ENCODE measurements at regions not wholly inside any gene's neighbourhood (a gene's known extent, or its start where the extent isn't known, plus 50 kb on each side); places are given as distances from the start of the nearest gene placed in this dataset.

DNA sequence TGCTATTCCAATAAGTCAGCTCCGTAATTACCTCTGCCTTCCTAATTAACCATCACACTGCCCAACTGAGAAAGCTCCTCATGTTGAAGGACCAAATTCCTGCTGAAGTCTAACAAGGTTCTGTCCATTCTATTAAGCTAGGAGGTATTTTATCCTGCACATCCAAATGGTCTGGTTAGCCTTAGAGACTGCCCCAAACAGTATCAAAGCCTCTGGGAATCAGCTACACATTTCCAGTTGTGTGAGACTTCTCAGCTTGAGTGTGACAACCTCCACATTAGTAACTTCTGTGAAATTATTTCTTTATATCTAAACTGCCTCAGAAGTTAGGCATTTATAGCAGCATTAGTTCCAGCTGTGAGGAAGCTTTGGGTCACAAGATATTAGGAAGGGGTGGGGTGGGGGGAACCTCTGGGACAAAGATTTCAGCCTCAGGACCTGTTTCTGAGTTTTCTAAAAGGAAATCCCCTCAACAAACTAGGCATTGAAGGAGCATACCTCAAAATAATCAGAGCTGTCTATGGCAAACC is 150.5 kb upstream of the DUSP10 start:
- DNase-seq (ENCODE audit: extremely low read depth in 1 of 11, low read depth in 9 of 11, low spot score in 4 of 11): no peak

DNA sequence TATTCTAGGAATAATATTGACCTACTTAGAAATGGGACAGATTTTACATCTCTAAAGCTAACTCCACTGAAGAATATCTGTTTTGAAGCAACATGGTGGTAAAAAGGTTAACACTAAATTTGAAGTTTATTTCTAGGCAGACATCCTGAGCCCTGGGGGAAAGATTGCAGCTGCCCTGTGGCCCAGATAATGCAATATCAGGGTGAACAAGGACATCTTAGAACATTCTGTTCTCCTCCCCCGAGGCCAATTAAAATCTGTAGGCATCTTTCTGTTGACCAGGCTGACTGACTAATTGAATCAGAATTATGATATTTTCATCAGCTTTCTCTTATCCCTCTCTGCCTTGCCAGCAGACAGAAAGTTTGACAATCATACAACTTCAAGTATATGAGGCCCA is 149.8 kb upstream of the DUSP10 start:
- DNase-seq (ENCODE audit: extremely low read depth in 1 of 11, low read depth in 9 of 11, low spot score in 4 of 11): no peak

DNA sequence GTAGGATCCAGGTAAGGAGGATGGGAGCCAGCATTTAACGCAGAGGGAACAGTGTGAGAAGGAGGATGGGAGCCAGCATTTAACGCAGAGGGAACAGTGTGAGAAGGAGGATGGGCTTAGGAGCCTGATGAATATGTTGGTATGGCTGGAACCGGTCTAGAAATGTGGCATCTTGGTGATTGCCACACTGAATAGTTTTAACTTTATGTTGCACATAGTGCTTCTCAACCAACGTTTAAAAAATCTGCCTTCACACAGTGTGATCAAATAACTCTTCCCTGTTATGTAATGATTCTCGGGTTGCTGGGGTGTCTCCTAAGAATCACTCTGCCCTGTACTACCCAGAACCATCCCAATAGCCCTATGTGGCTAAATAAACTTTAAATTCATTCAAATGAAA is 146.9 kb upstream of the DUSP10 start:
- DNase-seq (ENCODE audit: extremely low read depth in 1 of 11, low read depth in 9 of 11, low spot score in 4 of 11): no peak

DNA sequence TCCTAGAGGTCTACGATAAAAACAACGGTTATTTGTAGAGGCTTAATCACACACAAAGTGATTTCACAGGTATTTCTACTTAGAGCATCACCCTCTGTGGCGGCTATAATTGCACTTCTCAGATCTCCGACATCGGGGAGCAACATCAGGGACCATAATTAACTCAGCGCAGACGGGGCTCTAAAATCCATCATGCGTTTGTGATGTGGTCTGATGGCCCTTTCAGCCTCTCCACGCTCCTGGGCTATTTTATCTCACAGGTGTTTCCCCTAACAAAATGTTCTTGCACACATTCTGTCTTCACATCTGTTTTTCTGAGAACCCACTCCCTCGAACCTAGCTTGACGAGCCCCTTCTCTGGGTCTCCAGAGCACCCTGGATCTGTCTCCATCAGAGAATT is 146.3 kb upstream of the DUSP10 start:
- DNase-seq (ENCODE audit: extremely low read depth in 1 of 11, low read depth in 9 of 11, low spot score in 4 of 11): no peak

DNA sequence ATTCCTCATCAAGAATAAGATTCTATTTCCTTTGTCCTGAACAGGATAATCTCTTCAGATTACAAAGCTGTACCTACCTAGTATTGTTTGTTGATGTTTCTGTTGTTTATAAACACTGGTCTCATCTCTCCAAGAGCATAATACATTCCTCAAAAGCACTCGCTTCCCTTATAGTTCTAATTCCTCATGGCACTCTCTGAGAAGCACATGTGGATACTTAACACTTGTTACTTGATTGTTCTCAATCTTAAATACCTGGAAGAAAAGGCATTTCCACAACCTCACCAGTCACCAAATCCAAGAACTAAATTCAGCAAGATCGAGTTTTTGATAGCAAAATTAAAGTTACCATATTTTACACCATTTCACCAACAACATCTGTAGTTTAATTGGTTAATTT is 145.9 kb upstream of the DUSP10 start:
- no peak for DNase-seq (ENCODE audit: extremely low read depth in 1 of 11, low read depth in 9 of 11, low spot score in 4 of 11)

DNA sequence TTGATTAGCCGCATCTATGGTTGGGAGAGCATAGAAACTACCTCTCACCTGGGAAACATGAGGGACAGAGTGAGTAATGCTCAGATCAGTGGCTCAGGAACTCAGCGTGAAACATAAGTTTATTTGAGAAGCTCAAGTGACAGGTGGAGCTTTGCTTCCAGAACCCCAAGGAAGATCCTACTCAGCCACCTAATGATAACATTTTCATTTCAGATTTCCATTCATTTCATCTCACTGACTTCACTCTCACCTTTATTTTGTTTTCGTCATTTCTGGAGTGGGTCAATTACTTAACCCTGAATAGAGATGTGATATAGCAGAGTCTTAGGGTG is 145.5 kb upstream of the DUSP10 start:
- DNase-seq (ENCODE audit: extremely low read depth in 1 of 11, low read depth in 9 of 11, low spot score in 4 of 11): no peak

DNA sequence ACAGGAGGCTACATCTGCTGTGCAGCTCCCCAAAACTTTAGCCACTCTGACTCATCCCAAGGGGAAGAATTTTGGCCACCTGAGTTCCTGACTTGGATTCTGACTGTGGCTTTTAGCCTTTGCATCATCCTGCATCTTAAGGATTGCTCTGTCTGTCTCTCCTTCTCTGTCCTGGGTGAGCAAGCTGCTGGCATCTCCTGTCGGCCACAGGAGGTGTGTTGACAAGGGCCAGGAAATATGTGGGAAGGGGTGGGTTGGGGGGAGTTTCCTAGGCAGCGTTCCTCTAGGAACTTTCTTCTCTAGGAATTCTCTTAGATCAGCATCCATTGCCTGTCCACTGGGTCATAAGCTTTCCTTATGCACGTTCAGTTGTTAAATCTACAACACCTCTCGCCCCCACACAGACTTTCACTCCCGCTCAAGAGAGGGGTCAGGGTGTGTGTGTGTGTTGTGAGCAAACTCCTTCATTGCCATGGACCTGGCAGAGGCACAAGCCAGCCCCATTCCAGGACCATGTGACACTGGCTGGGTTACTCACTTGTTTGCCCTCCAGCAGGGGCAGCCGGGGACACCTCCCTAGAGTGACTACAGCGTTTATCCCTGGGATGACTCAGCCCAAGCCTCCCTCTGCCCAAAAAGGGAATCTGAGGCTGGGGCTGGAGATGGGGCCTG is 145.0 kb upstream of the DUSP10 start:
- DNase-seq (ENCODE audit: extremely low read depth in 1 of 11, low read depth in 9 of 11, low spot score in 4 of 11): no peak

DNA sequence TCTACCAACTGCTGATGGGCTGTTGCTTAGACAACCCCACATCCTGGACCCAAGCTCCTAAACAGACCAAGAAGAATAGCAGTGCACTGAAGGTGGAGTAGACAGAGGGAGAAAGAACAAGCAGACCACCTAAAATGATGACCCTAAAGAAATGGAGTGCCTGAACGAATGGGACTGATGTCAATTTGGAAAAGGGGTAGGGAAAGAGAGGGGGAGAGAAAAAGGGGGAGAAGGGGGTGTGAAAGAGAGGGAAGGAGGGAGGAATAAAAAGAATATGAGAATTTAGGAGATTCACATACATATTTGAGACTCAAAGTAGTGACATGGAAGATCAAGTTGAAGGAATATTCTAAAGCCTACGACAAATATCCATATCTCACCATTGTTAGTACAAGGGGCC is 144.4 kb upstream of the DUSP10 start:
- no peak for DNase-seq (ENCODE audit: extremely low read depth in 1 of 11, low read depth in 9 of 11, low spot score in 4 of 11)

DNA sequence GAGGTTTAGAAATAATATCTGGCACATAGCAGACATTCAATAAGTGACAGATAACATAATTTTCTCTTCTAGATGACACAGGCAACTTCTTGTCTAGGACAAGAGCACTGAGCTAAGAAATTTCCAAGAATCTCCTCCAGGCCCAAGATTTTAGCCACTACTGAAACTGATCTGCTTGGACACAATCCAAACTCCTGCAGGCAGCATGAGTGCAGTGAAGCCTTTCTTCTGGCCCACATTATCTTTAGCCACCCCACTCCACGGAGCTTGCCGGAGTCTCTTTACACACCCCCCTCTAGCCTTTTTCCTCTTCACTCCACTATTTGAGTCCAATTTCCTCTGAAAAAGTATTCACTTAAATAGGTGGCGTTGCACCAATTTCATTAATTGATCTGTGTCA is 142.9 kb upstream of the DUSP10 start:
- DNase-seq (ENCODE audit: extremely low read depth in 1 of 11, low read depth in 9 of 11, low spot score in 4 of 11): no peak

DNA sequence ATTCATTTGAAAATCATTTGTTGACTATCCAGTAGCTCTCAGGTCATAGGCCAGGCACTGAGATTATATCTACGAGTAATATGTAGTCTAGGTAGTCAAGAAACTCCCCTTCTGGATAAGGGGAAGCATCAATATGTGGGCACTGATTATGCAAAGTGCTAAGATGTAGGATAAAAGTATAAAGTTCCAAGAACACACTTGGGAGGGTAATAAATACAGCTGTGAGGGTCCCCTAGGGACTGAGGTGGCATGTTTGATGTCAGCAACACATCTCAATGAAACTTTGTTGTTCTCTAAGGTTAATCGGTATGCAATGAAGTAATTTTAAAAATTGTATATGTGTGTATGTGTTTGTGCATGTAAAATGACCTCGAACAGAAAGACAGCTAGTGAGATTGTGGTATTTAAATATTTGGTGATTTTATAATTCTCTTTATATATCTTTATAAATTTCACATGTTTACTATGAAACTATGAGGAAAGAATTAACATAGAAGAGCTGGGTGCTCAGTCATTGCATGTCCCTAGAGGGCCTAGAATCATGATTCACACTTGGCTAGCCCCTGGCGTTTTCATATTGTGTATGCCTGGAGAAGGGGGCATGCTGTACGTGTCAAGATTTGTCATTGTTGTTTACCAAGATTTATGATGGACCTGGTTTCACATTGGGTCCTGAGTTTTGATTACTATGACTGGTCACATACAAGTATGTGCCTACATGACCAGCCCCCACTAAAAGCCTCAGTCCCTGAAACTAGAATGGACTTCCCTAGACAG is 140.1 kb upstream of the DUSP10 start:
- no peak for DNase-seq (ENCODE audit: extremely low read depth in 1 of 11, low read depth in 9 of 11, low spot score in 4 of 11)

DNA sequence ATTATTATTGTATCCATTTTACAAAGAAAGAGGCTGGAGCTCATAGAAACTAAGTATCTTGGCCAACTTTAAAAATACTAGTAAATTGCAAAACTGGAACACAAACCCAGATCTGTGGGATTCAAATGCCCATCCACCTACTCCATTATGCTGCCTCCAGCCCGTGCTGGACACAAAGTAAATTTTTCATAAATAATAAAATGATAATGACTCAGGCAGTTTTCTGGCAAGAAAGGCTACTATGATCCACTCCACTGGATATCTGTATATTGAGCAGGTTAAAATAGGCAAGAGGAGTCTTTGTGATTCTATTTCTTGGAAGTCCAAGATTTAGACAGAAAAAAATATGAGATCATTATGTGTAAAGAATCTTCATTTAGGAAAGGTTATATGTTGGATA is 138.3 kb upstream of the DUSP10 start:
- no peak for DNase-seq (ENCODE audit: extremely low read depth in 1 of 11, low read depth in 9 of 11, low spot score in 4 of 11)

DNA sequence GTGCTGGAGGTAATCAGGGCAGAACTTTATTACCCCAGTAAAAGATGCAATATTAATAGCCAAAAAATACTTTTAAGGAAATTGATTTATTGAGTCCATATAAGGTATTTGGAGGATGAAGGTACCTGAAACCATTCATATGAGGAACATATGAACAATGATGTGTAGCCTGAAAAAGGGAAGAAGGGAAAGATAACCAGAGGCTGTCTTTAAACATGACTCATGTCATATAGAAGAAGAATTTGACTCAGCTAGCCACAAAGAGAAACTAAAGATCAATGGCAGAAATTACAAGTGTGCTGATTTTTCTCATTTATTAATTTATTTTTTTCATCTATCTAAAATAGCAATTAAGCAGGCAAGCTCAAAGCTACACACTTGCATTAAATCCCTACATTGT is 136.2 kb upstream of the DUSP10 start:
- no peak for DNase-seq (ENCODE audit: extremely low read depth in 1 of 11, low read depth in 9 of 11, low spot score in 4 of 11)

DNA sequence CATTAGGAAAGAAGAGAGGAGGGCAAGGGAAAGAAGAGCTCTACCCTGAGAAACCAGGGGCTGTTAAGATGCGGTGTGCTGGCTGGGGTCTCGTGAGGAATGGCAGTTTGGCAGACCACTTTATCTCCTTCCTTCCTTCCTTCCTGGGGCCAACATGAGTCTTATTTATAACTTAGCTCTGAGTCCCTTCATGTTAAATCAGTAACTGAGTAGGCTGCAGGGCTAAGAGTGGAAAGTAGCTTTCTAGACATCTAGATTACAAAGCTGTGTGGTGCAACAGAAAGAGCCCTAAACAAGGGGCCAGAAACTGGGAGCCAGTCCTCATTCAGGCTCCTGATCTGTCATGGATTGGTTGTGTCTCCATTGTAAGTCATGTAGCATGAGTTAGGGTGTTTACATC is 135.4 kb upstream of the DUSP10 start:
- no peak for DNase-seq (ENCODE audit: extremely low read depth in 1 of 11, low read depth in 9 of 11, low spot score in 4 of 11)

DNA sequence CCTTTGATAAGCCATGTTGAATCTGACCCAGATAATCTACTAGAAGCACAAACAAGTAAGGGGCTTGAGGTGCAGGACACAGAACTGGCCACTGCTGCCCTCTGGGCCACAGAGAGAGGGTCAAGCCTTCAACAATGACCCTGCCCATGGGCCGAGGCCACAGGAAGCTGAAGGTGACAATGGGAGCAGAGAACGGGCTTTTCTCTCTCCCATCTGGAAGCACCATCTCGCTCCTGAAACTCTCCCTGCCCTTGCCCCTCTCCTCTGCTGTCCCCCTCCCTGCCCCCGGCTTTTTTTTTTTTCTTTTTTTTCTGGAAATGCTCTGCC is 133.1 kb upstream of the DUSP10 start:
- DNase-seq (ENCODE audit: extremely low read depth in 1 of 11, low read depth in 9 of 11, low spot score in 4 of 11): no peak

DNA sequence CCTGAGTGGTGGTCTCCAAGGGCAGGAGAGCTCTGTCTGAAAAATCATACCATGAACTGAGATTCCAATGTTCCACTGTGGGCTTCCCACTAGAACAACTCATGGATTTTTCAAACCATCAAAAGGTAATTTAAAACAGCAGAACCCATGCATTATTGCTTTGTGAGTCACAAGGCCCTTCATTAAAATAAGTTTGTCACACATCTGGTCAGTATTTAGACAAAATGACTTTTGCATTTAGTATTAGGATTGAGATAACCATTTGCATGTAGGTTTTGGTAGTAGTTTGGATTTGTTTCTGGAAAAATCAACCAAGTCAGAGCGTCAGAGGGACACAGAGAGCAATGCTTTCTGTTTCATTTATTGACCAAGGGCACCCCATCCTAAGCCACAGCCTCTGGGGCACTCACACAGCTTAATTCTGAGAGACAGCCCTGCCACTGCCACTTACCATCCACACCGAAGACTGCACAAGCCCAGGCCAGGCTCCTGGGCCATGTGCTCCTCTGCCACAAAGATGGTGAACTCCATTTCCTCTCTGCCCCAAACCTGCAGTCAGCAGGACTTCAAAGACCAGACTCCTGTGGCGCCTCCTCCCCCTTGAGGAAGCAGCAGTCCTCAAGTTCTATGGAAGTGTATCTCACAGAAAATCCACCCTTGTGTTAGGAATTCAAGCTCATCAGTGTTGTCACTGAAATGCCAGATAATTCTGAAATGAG is 132.6 kb upstream of the DUSP10 start:
- no peak for DNase-seq (ENCODE audit: extremely low read depth in 1 of 11, low read depth in 9 of 11, low spot score in 4 of 11)

DNA sequence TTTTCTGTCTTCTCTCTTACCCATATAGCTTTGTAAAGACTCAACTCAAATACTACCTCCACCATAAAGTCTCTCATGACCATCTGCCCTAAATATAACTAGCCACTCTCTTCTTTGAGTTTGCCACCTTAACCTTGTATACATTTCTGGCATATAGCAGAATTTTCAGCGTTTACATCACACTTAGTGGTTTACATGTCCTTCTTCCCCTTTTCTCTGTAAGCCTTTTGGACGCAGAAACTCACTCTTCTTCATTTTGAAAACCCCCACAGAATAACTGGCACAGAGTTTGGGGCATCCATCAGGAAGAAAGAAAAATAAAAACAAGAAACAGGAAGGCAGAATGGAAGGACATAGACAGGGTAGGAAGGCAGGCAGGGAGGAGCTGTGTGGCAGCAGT is 131.8 kb upstream of the DUSP10 start:
- no peak for DNase-seq (ENCODE audit: extremely low read depth in 1 of 11, low read depth in 9 of 11, low spot score in 4 of 11)

DNA sequence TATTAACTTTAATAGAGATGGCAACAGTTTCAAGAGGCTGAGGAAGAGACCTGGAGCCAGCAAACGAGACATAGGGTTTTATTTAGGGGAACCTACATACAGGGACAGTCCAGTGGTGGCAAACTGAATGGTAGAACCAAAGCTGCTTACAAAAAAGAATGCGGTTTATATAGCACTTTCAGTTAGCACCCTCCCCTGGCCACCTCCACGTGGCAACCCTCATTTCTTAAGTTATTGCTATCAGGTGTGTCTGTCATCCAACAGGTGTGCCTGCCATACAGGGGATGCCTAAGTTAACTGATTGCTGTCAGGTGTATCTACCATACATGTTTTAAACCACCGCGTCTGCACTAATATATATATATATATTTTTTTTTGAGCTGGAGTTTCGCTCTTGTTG is 129.2 kb upstream of the DUSP10 start:
- DNase-seq (ENCODE audit: extremely low read depth in 1 of 11, low read depth in 9 of 11, low spot score in 4 of 11): no peak

DNA sequence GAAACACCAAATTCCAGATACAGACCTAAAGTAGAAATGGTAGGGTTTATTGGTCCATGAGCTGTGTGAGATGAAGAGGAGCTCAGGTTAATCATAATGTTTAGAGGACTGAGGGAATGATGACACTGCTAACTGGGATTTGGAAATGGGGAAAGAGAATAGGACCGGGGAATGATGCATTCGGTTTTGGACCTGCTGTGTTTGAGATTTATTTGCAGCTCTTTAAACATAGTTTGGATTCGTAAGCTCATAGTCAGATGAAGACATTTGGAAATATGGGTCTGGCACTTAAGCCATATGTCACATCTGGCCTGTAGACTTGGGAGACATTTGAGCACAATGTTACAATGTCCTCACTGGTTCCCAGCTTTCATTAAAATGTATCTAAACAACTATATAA is 127.9 kb upstream of the DUSP10 start:
- DNase-seq (ENCODE audit: extremely low read depth in 1 of 11, low read depth in 9 of 11, low spot score in 4 of 11): no peak

DNA sequence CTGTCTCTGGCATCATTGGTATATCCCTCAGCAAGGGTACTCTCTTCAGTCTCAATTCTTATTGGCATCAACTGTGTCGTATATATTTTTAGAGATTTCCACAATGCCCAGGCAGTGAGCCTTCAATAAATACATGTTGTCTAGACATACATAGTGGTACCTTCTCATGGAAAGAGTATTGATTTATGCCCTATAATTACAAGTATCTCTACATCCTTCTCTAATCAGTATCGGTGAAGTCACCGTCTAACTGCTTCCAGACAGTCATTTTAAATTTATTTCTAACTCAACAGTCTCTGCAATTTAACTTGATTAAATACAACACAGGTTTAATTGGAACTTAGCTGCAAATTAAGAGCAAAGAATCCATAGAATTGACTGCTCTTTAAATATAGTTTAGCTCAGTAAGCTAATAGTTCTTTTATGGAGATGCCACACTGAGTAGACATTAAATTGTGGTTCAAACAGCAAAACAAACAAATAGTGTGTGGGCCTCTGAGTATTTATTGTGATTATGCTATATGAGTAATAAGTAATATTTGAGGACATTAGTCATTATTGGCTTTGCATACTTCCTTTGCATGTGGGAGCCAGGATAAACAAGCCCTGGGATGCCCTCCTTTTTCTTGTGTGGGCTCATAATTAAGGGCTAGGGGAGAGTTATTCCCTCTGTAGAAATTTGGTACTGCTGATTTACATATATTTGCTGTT is 126.9 kb upstream of the DUSP10 start:
- DNase-seq (ENCODE audit: extremely low read depth in 1 of 11, low read depth in 9 of 11, low spot score in 4 of 11): no peak

DNA sequence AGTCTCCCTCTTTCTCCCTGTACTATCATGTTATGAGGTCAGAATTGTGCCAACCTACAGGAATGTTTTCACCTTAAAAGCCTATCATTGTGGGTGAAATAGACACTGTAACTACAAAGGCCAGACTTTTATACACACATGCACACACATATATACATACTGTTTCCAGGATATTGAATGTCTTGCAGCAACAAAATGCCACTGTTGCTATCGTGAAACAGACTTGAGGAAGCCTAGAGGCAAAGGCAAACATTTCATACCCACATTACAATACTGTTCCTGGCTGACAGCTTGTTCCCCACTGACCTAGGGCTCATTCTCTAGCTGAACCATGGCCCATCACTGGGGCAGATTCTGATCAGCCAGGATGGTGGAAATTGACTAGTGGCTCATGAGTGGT is 125.1 kb upstream of the DUSP10 start:
- no peak for DNase-seq (ENCODE audit: extremely low read depth in 1 of 11, low read depth in 9 of 11, low spot score in 4 of 11)
